ENCODE measurements at regions not wholly inside any gene's neighbourhood (a gene's known extent, or its start where the extent isn't known, plus 50 kb on each side); places are given as distances from the start of the nearest gene placed in this dataset.
"Not testable (repeated sequence)": the region's sequence is repeated elsewhere in the genome, so short reads cannot be mapped to it uniquely, and the experiment has no call there.

DNA sequence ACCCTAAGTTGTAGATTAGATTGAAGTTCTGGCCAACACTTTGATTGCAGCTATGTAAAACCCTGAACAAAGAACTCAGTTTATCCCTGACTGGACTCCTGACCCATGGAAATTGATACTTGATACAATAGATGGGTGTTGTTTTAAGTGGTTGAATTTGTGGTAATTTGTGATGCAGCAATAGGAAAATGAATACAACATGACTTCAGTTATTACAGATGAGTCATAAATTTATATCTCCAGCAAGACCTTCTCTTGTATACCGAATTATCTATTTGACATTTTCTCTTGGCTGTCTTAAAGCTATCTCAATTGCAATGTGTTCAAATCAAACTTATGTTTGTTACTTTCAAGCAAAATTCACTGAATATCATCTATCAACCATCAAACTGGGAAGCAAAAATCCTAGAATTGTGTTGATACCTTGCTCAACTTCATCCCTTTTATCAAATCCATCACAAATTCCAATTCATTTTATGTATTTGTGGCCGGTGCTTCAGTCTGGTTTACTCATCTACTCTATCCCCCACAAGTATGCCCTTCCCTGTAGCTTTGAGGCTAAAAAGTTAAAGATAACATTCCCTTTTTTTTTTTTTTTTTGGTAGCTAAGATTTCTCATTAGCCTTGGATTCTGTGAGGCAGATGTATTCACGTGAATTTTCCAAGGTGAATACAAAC, 129.4 kb upstream of the CENPW start:
- DNase-seq: no peak

DNA sequence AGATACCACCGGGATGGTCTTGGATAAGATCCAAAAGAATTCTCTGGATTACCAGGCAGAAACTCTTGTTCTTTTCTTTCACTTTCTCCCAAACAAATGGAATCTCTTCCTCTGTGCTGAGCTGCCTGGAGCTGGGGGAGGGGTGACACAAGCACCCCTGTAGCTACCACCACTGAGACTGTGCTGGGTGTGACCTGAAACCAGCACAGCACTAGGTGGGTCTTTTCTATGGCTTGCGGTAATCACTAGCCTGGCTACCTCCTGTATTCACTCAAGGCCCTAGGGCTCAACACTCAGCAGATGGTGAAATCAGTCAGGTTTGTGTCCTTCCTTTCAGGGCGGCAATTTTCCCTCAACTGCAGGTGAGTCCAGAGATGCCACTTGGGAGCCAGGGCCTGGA, 122.4 kb upstream of the CENPW start:
- DNase-seq: no peak

- not testable (repeated sequence) for DNase-seq
These were observed 119.0 kb upstream of the CENPW start for GRCh38 chr6:126220901-126221300.

- no peak for DNase-seq
These were observed 111.8 kb upstream of the CENPW start for GRCh38 chr6:126227833-126228702.

DNA sequence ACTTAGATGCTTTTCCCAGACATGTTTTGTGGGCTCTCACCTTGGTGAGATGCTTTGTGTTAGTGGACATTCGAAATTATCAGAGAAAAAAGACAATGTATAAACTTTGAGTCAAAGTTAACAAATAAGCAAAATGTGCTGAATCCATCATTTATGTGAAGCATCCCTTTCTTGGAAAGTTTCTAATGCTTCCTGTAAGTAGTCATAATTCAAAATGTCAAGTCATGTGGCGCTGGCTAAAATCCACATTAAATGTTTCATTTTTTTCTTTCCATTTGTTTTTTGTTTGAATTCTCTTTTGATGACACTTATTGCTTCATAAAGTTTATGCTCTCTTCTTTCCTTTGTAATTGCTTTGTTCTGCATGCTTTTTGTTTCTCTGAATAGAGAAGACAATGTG, 107.2 kb upstream of the CENPW start:
- no peak for DNase-seq

- DNase-seq: no peak
These were observed 106.7 kb upstream of the CENPW start for GRCh38 chr6:126233192-126233591.

- DNase-seq: no peak
These were observed 104.6 kb upstream of the CENPW start for GRCh38 chr6:126235363-126235762.

DNA sequence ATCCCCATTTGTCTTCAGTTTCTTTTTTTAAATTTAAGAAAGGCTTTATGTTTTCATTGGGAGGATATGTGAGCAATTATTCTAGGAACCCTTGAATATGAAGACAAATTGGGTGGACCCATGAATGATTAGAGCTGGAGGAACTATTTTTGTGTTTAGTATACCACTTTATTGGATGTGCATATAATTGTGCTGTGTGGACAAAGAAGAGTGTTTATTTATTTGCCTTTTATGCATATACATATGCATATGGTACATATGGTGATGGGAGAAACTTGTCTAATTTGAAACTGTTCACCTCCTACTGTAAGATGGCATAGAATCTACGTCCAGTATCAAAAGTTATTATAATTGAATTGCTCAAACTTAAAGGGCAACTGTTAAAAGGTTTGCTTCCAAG, 94.8 kb upstream of the CENPW start:
- no peak for DNase-seq

DNA sequence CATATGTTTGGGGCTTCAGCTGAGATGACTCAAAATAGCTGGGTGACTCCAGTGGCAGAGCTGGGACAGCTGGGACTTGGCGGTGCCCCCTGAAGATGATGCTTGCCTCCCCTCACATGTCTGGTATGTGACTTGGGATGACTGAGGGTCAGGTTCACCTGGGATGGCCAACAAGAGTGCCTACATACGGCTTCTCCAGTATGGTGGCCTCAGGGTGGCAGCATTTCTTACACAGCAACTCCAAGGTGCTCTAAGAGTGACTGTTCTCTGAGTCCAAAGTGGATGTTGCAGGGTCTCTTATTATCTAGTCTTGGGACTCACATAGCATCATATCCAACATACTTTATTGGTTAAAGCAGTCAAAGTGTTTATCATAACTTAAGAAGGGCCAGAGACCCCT, 87.8 kb upstream of the CENPW start:
- DNase-seq: no peak

- DNase-seq: no peak
These were observed 86.5 kb upstream of the CENPW start for GRCh38 chr6:126253431-126253830.

- no peak for DNase-seq
These were observed 81.8 kb upstream of the CENPW start for GRCh38 chr6:126258150-126258549.

DNA sequence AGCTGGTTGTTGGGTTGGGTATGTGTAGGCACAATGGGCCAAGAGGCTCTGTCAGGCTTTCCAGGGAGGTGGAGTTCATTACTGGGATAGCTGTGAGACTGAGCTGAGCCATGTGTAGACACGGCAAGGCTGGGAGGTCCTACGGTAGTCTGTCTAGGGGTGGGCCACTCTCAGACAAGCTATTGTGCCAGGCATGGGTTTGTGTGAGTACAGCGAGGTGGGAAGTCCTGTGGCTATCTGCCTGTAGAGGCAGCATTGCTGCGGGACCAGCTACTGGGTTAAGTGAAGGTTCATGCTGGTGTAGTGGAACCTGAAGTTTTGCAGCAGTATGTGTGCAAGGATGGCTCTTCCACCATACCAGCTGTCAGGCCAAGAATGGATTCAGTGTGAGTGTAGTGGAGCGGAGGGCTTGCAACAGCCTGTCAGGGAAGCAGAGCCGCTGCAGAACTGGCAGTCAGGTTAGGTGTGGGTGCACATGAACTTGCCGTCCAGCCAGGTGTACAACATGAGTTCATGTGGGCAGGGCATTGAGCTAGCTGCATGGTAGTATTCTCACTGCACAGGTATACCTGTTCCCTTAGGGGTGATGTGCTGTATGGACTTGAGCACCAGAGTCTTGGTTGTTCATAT, 78.0 kb upstream of the CENPW start:
- no peak for DNase-seq

- no peak for DNase-seq
These were observed 75.7 kb upstream of the CENPW start for GRCh38 chr6:126264265-126264664.

GRCh38 chr6:126266664-126267063, 73.3 kb upstream of the CENPW start:
- DNase-seq: no peak

DNA sequence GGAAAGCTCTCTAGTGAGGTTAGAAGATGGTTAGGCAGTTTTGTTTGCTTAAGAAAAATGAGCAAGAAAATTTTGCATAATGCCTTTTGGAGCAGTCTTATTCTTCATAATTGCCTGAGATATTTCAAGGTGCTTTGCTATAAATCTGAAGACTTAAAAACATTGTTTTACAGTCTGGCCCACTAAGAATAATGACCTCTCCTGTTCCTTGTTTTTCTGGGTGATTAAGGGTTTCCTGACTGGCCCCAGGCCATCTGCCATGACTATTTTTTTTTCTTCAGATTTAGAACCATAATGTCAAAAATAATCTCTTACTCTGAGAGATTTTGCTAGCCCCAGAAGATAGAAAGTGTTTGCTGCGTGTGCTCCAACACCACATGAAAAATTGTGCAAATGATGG, 72.3 kb upstream of the CENPW start:
- DNase-seq: no peak

GRCh38 chr6:126268092-126268491, 71.8 kb upstream of the CENPW start:
- no peak for DNase-seq

DNA sequence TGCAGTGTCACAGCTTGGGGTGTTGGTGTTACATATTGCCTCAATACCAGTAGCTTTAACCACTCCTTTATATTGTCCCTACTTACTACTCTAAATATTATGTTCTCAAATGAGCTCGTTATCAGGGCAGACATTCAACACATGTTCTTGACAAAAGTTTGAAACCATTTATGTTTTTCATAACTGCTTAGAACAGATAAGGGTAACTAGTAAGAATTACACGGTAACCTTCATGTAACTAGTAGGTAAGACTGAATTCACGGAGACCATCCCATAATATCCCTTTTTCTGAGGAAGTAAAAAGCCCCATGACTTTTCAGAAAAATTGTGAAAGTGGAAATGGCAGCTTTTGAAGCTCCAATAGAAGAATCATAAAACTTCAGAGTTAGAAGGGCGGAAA, 59.6 kb upstream of the CENPW start:
- no peak for DNase-seq

DNA sequence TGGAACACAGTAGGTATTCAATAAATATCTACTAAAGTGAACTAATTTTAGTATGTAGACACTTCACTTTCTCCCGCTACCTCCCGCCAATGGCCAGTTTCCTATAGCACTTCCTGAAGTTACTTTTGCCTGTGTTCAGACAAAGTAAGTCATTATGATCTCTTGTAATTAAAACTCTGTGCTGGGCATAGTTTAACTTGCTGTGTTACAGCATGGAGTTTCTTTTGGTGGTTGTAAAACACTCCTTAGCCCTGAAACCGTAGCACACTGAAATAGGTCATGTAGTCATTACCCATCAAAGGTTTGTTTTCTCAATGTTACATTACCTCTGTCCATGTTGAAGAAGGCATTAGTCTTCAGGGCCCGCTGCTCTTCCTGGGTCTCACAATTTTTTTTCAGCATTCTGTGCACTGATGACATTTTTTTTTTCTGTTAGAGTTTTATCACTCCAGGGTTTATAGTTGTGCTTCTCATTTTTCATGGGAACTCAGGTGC, 54.0 kb upstream of the CENPW start:
- no peak for DNase-seq

Data from stimulated activated CD4-positive, alpha-beta T cell treated with anti-CD3 and anti-CD28 coated beads, Interleukin-2, amount 100 ng/mL, for 24 hours (primary cell).